Ishikawa (cell line): ENCODE measurements at regions not wholly inside any gene's neighbourhood (a gene's known extent, or its start where the extent isn't known, plus 50 kb on each side); places are given as distances from the start of the nearest gene placed in this dataset.

Experiments used
- CEBPB ChIP-seq: IDR thresholded peaks from 2 replicates; pipeline ENCODE4 v1.6.1; 2012
- CREB1 ChIP-seq: IDR thresholded peaks from 2 replicates; pipeline ENCODE4 v1.6.1; 2012; ENCODE audit warnings: low read depth
- EGR1 ChIP-seq: IDR thresholded peaks from 2 replicates; pipeline ENCODE4 v1.6.1; 2012
- EP300 ChIP-seq: IDR thresholded peaks from 2 replicates; pipeline ENCODE4 v1.6.1; 2012; ENCODE audit warnings: borderline replicate concordance
- FOXM1 ChIP-seq: IDR thresholded peaks from 2 replicates; pipeline ENCODE4 v1.6.1; 2012; ENCODE audit warnings: low read depth, borderline replicate concordance
- MAX ChIP-seq: IDR thresholded peaks from 2 replicates; pipeline ENCODE4 v1.6.1; 2012
- NFIC ChIP-seq: IDR thresholded peaks from 2 replicates; pipeline ENCODE4 v1.6.1; 2012
- RAD21 ChIP-seq: IDR thresholded peaks from 2 replicates; pipeline ENCODE4 v1.6.1; 2012; ENCODE audit warnings: low read depth
- REST ChIP-seq: IDR thresholded peaks from 2 replicates; pipeline ENCODE4 v1.6.1; 2012; ENCODE audit warnings: low read depth, mild to moderate bottlenecking
- TAF1 ChIP-seq: IDR thresholded peaks from 2 replicates; pipeline ENCODE4 v1.6.1; 2012; ENCODE audit warnings: low read depth, mild to moderate bottlenecking
- TCF12 ChIP-seq: IDR thresholded peaks from 2 replicates; pipeline ENCODE4 v1.6.1; 2012; ENCODE audit warnings: low read depth
- TEAD4 ChIP-seq: IDR thresholded peaks from 2 replicates; pipeline ENCODE4 v1.6.1; 2012
- USF1 ChIP-seq: IDR thresholded peaks from 2 replicates; pipeline ENCODE4 v1.6.1; 2012
- YY1 ChIP-seq: IDR thresholded peaks from 2 replicates; pipeline ENCODE4 v1.6.1; 2012; ENCODE audit warnings: low read depth
- ZBTB7A ChIP-seq: IDR thresholded peaks from 2 replicates; pipeline ENCODE4 v1.6.1; 2012; ENCODE audit warnings: low read depth

- TF ChIP-seq CEBPB (no peak), TCF12 (no peak), TAF1 (no peak), RAD21 (no peak), REST (no peak), NFIC (no peak), CREB1 (no peak), EP300 (no peak), YY1 (no peak)
Observed at GRCh38 chr4:23070848-23071570, 378.3 kb downstream of the GBA3 start.

- TF ChIP-seq CREB1 = no peak
- TF ChIP-seq NFIC = no peak
- TF ChIP-seq TCF12 = no peak
- TF ChIP-seq REST = no peak
- no peak for TF ChIP-seq EP300
- no peak for TF ChIP-seq YY1
- TF ChIP-seq EGR1 = no peak
- no peak for TF ChIP-seq USF1
- no peak for TF ChIP-seq CEBPB
- TF ChIP-seq TAF1 = no peak
Observed at GRCh38 chr4:23068756-23069155, 376.0 kb downstream of the GBA3 start.

- TF ChIP-seq RAD21 = no peak
- TF ChIP-seq FOXM1 = no peak
- no peak for TF ChIP-seq EP300
- no peak for TF ChIP-seq CREB1
- no peak for TF ChIP-seq ZBTB7A
- TF ChIP-seq TEAD4 = no peak
- TF ChIP-seq TCF12 = no peak
- TF ChIP-seq TAF1 = no peak
- no peak for TF ChIP-seq MAX
- no peak for TF ChIP-seq YY1
- no peak for TF ChIP-seq NFIC
- TF ChIP-seq CEBPB = no peak
- TF ChIP-seq EGR1 = no peak
- TF ChIP-seq REST = no peak
- no peak for TF ChIP-seq USF1
Observed at GRCh38 chr4:23068287-23068686, 375.6 kb downstream of the GBA3 start.

GRCh38 chr4:23062188-23062587 lies 369.5 kb downstream of the GBA3 start:
- TF ChIP-seq MAX (no peak), REST (no peak), TAF1 (no peak), EGR1 (no peak), CREB1 (no peak), ZBTB7A (no peak), USF1 (no peak), TCF12 (no peak)
